Renal pelvis (tissue), 1 donor: ENCODE measurements at regions not wholly inside any gene's neighbourhood (a gene's known extent, or its start where the extent isn't known, plus 50 kb on each side); places are given as distances from the start of the nearest gene placed in this dataset.

ENCODE experiments used
- DNase-seq: peaks from one replicate; pipeline ENCODE4 v3.0.0-alpha.2; 2013

DNA sequence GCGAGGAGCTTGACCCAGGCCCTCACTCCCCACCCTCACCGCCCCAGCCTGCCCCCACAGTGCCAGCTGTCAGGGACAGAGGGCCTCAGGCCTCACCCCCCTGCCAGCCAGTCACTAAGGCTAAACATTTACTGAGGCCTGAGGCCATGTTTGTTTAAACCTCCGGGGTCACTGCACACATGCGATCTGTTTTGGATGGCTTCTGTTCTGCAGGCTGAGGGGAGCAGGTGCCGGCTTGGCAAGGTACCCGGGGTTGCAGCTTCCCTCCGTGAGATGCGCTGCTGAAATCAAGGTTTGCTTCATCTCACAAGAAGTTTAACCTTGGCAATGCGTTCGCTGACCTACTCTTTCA, 103.3 kb upstream of the BOD1 start:
- peak; percentile 59 for DNase-seq

DNA sequence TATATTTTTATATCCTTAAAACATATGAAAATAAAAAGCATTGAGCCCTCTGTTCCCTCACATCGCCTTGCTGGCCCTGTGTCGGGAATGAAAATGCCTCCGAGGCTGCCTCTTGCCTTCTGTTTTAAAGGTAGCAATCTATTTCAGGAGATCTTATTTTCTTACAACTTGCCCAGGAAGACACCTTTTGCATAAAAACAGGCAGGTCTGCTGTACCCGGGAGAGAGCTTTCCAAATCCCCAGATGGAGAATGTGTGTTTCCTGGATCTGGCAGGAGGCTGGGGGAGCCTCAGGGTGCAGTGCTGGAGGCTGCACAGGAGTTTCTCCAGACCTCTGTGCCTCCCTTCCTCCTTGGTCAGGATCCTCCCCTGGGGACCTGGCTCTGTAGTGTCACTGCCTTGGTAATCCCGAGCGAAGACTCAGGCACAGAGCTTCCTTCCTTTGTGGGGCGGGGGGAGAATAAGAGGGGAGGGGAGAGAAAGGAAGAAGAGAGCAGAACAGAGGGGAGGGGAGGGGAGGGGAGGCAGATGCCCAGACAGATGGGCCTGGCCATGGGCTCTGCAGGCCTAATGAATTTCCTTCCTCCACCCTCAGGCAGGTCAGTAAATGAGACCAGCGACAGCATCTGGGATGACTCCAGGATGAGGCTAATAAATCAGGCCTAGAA, 104.0 kb upstream of the BOD1 start:
- no peak for DNase-seq

DNA sequence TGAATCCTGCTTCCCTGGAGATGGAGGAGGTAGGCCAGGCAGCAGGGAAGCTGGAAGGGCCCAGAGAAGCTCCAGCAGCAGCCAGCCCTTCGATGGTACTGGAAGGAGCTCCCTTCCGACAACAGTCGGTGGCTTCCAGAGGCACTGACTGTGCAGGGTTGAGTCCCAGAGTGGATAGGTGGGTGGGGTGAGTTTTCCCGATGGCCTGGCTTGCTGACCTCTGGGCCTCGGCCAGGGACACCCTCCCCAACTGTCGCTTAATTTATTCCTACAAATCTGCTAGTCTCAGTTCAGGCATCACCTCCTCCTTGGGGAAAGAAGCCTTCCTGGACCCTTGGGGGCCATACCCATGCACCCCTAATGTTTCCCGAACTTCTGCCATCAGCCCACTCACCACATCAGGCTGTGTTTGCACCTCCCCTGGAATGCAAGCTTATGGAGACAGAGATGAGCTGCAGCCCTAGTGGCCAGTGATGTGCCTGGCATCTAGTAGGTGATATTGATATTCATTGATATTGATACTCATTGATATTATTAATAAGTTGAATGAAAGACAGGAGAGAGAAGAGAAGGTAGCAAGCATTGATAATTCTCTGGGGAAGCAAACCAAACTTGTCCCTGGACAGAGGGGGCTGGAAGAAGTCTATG, 104.6 kb upstream of the BOD1 start:
- DNase-seq = no peak

DNA sequence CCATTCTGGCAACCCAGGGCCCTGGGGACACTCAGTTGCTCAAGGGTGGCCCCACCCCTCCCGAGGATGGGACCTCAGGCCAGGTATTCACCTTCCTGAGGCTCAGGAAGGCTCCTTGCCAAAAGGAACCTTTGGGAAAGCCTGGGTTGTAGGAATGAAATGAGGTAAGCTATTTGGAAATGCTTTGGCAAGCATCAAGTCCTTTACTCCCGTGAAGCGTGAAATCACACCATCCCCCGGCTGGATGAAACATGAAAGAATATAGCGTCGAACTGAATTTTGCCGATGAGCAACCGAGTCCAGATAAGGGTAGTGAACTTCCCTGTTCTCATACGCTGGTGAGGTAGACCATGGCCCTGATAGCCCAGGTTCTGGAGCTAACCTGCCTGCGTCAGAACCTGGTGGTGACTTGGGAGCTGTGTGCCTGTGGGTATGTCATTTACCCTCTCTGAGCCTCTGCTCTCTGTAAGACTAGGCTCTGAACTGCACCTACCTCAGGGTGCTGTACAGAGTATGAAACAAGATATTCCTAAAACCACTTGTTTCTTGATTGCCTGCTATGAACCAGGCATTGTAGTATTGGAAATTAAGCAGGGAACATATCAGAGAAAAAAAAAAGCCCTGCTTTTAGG, 105.3 kb upstream of the BOD1 start:
- no peak for DNase-seq

DNA sequence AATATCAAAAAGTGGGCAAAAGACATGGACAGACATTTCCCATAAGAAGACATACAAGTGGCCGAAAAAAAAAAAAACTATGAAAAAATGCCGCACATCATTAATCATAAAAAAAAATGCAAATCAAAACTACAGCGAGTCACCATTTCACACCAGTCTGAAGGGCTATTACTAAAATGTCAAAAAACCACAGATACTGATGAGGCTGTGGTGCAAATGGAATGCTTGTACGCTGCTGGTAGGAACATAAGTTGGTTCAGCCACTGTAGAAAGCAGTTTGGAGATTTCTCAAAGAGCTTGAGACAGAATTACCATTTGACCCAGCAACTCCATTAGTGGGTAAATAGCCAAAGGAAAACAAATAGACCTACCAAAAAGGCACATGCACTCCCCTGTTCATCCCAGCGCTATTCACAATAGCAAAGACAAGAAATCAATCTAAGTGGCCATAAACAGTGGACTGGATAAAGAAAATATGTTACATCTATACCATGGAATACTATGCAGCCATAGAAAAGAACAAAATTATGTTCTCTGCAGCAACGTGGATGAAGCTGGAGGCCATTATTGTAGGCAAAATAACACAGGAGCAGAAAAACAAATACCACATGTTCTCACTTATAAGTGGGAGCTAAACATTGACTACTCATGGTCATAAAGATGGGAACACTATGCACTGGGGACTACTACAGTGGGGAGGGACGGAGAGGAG, 110.6 kb upstream of the BOD1 start:
- no peak for DNase-seq

DNA sequence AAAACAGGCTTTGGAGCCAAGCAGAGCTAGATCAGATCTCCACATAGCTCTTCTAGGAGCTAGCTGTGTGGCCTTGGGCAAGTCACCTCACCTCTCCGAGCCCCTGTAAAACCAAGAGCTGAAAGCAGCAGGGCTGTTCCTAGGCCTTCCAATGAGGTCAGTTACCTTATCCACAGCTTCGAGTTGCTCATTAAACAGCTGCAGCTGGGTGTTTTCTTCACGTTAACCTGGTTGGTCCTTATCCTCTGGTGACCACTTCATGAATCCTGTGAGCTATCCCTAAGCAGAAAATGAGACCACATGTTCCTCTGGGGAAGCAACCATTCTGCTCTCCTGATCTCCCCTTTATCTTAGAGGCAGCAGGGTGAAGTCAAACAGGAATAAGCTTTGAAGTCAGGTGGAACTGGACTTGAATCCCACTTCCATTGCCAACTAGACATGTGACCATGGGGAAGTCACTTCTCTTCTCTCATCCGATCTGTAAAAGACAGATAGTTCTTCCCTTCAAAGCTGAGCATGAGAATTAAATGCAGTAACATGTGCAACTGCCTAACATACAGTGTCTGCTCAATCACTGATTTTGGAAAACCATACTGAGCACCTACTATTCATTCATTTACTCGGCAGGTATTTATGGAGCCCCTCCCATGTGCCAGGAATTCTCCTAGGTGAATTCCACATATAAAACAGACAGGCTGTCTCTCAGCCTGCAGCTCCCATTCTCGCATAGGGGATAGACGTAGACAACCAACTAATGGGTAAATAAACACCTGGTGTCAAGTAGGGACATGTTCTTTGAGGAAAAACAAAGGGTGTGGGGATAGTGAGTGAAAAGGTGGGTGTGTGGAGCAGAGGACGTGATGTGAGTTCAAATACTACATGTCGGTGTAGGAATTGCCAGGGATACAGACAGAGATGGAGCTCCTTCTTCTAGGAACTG, 111.7 kb upstream of the BOD1 start:
- DNase-seq = no peak

DNA sequence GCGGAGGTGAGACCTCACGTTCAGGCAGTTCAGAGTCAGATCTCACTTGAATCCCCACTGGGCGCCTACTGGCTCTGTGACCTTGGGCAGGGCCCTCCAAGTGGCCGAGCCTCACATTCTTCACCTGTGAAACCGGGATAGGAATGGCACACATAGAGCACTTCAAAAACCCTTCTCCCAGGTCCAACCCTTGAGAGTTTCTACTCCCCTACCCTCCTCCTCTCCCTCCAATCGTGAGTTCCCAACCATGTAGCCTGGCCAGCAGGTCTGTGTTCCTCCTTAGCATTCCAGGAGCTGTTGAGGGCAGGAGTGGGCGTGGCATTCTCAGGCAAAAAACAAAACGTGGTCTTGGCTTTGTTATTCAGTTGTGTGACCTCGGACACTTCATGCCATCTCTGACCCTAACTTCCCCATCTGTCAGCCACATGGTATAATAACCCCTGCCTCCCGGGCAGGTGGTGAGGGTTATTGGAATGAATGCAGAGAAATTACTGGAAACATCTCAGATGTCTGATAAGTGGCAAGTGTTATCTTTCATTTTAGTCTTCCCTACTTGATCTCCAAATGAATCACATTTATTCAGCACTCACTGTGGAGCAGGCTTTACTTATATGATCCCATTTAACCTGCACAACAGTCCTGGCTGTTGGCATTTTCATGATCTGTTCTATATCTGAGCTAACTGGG, 112.8 kb upstream of the BOD1 start:
- DNase-seq = no peak

DNA sequence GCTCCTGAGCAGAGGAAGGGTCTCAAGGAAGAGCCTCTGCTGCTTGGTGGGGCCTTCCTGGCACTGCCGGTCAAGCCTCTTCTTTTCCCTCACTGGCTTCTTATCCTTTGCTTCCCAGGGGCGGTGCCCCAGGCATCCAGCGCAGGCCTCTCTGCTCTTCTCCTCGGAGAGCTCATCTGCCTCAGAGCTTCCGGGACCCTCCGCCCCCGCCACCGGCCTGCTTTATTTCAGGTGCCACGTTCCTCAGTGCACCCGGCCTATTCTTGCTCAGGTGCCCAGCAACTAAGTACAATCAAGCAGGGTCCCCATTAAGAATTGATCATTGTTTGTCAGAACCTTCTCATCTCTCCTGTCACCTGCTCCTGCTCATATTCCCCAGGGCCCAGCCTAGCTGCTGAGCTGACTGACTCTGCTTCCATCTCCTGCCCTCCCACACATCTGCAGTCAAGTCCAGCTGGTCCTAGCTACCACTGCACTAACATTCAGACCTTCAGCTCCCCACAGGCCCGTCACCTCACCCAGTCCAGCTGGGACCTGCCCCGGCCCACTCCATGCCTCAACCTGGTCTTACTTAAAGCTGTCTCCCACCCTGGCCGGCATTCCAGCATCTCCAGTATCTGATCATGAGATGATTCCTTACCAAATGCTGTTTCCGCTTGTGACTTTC, 114.3 kb upstream of the BOD1 start:
- no peak for DNase-seq

DNA sequence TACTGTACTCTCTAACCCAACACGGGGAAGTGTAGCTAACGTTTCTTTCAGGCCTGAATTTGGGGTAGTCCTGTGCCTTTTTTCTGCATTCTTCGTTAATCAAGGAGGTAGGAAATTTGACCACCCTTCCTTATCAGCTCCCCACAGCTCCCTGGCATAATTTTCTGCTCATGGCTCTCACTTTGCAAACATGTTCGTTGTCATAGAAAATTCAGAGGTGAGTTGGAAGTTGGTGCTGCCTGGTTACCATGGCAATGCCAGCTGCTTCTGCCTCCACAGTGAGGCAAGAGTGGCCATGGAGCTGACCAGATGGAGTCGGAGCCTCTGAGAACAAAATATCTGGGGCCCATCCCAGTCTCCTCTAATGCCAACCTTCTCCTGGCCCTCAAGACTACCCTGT, 116.6 kb upstream of the BOD1 start:
- DNase-seq = no peak

DNA sequence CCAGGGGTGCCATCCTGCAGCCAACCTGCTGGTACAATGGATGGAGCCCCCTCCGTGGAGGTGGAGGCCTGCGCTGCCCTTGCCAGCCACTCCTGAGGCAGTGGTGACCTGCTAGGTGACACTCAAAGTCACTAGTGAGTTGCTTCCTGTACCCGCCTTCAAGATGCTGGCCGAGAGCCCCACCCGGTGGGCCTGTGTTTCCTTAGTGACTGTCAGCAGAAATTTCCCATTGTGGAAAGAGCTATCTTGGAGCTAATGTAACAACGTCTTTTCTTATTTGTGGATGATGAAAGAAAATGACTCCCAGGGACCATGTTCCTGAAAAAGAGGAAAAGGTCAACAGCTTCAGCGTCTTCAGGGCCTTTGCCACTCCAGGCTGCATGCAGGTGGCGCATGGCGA, 117.0 kb upstream of the BOD1 start:
- DNase-seq = no peak

DNA sequence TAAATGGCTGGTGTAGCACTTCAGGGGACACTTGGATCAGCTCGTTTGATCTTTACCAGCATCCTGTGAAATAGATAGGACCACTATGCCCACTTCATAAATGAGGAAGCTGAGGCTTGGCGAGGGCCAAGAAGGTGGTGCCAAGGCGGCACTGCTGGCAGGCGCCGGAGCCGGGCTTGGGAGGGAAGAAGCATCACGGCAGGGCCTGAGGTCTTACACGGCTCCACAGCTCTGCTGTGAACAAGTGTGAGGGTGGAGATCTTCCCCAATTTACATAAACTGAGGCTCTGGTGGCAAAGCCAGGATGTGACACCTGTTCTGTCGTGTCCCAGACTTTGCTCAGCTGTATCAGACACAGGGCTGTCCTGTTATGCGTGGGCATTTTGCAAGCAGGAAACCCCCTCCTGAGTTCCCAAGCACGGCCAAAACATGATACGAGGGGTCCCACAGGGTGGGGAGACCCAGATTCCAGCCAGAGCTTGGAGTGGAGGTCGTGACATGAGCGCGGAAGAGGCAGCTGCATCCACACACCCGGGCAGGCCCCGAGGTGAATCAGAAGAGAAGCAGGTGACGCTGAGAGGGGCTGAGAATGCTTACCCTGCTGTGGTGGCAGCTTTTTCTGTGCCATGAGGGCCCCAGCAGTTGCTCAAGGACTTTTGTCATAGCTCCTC, 117.5 kb upstream of the BOD1 start:
- DNase-seq = no peak

DNA sequence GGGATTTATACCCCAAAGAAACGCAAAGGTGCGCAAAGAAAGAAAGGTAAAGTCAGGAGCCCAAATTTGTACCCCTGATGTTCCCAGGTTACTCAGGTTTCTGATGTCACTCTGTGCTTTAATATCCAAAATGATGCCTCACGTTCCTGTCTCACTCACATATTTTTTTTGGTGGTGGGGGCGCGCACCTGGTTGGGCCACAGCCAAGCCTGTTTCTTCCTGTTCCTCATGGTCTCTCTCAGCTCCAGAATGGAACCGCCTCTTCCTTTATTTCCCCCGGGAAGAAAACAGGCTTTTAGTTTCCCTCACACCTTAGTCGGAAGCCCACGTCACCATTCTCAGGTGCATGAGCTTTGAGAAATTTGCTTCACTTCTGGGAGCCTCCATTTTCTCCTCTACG, 118.3 kb upstream of the BOD1 start:
- DNase-seq = no peak

DNA sequence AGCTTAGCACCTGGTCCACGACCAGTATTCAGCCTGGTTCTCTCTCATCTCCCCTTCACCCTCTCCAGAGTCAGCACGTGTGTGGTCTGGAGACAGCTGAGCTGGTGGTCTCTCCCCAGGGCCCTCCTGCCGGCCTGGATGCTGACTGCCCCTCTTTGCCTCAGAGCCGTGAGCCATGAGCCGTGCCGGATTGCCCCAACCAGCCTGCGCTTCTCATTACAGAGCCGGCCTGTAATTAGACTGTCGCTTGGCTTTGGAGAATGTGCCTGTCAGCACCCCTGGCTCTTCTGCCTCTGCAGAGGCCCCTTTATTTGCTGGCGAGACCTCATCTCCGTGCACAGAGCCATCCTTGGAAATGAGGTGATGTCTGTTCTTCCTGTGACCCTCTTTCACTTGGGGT, 118.7 kb upstream of the BOD1 start:
- no peak for DNase-seq

DNA sequence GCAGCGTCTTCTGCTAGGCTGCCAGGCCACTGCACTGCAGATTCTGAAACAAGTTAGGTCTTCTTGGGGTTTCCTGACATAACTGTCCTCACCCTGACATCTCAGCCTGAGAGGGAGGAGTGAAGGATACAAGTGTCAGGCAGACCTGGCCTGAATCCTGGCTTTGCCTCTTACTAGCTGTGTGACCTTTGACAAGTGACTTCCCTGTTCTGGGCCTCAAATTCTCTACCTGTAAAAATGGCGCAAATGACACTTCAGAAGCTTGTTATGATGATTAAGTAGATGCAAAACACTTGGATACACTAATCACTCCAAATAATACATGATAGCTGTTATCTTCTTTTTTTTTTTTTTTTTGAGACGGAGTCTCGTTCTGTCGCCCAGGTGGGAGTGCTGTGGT, 119.2 kb upstream of the BOD1 start:
- no peak for DNase-seq

DNA sequence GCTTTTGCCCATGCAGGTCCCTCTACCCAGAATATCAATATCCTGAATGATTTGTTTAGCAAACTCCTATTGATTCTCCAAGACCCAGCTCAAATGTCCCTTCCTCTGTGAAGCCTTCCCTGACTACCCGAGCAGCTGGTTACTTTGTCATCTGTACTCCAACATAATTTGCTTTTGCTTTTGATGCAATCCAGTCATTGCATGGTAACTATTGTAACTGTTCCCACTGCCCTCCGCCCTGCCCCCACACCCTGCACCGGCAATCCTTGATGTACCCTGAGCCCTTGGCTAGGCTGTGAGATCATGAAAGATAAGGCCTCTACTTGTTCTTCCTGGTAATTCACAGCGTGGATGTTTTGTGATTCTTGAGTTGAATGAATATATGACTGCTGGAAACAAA, 119.9 kb upstream of the BOD1 start:
- DNase-seq = no peak

DNA sequence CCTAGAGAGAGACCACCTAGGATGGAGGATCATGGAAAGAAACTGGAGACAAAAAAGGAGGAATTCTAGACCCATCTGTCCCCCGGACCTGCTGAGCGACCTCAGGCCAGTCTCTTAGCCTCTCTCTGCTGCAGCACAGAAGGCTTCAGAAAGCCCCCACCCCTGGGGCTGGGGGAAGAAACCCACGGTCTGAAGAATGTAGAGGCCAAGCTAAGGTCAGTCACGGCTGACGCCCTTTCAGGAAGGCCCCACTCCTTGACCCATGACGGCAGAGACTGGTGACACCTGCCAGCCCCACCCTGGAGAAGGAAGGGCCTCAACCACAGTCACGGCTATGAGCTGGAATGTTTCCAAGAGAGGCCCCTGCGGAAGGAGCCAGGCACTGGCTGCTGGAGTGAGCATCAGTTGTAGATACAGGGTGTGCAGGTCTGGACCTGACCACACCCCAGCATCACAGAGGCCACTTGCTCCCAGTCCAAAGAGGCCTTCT, 120.5 kb upstream of the BOD1 start:
- DNase-seq = peak; percentile 65

DNA sequence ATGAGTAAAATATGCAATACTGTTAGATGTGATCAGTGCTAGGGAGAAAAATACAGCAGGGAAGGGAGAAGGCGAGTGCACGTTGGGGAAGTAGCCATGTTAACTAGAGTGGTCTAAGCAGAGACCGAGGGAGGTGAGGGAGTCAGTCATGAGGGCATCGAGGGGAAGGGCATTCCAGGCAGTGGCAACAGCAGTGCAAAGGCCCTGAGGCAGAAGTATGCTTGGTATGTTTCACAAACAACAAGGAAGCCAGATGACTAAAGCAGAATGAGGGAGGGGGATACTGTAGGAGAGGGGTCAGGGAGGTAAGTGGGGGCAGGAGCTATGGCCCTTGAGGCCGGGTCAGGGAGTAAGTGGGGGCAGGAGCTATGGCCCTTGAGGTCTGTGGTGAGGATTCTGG, 123.3 kb upstream of the BOD1 start:
- no peak for DNase-seq

DNA sequence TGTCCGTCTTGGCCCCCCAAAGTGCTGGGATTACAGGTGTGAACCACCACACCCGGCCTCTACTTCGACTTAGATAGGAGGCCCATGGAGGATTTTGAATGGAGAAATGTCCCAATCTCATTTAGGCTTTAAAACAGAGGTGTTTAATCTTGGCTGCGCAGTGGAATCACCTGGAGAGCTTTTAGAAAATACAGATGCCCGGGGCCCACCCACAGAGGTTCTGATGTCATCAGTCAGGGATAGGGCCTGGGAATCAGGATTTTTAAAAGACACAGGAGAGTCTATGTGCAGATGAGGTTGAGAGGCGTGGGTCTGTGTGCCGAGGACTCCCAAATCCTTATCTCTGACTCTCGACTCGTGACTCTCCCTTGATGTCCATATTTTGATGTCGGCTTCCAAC, 124.0 kb upstream of the BOD1 start:
- DNase-seq = no peak

DNA sequence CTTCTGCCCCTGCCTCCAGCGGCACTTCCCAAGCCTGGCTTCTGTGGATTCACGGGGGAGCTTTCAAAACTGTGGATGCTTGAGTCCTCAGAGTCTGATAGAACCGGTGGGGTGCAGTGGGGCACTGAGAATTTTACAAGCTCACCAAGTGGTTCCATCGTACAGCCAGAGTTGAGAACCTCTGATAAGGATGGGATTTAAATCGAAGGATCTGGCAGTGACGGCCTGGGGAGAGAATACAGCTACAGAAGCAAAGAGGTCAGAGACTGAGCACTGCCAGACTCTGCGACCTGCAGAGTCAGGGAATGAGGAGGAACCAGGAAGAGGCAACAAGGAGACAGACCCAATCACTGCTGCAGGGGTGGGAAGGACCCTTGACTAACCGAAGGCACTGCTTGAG, 124.6 kb upstream of the BOD1 start:
- DNase-seq = no peak
